ENCODE measurements at regions not wholly inside any gene's neighbourhood (a gene's known extent, or its start where the extent isn't known, plus 50 kb on each side); places are given as distances from the start of the nearest gene placed in this dataset.
A peak's percentile ranks its signal among the peaks of the same experiment; 100 is the strongest.

DNA sequence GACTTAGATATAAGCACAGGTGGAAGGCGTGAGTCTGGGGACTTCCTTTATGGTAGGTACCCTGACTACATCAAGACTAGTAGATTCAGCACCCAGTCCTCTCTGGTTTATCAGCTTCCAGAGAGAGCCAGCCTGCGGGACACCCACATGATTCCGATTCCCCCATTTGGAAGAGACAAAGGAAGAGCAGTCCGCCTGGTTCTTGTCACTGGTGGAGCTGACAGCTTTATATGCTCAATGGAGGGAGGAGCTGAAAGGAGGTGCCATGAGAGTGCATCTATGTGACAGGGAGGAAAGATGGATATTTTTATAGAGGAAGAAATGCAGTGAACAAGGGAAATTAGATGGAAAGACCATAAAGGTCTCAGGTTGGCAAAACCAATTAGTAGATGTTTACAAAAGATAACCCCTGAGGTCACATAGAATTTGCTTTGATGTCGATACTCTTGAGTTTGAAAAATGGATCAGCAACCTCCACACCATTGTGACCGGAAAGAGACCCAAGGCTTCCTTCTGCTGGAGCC lies 437.7 kb downstream of the PMP22 start:
- no peak overlapping the region for H3K4me3 ChIP-seq (ENCODE audit: low read depth, low read length)
- no peak for DNase-seq (ENCODE audit: low read depth)
- TF ChIP-seq, protein P1, sequence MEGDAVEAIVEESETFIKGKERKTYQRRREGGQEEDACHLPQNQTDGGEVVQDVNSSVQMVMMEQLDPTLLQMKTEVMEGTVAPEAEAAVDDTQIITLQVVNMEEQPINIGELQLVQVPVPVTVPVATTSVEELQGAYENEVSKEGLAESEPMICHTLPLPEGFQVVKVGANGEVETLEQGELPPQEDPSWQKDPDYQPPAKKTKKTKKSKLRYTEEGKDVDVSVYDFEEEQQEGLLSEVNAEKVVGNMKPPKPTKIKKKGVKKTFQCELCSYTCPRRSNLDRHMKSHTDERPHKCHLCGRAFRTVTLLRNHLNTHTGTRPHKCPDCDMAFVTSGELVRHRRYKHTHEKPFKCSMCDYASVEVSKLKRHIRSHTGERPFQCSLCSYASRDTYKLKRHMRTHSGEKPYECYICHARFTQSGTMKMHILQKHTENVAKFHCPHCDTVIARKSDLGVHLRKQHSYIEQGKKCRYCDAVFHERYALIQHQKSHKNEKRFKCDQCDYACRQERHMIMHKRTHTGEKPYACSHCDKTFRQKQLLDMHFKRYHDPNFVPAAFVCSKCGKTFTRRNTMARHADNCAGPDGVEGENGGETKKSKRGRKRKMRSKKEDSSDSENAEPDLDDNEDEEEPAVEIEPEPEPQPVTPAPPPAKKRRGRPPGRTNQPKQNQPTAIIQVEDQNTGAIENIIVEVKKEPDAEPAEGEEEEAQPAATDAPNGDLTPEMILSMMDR (IDR thresholded peaks at IDR 0.05; ENCODE audit: control insufficient read depth, extremely low read depth, insufficient read depth): no peak

DNA sequence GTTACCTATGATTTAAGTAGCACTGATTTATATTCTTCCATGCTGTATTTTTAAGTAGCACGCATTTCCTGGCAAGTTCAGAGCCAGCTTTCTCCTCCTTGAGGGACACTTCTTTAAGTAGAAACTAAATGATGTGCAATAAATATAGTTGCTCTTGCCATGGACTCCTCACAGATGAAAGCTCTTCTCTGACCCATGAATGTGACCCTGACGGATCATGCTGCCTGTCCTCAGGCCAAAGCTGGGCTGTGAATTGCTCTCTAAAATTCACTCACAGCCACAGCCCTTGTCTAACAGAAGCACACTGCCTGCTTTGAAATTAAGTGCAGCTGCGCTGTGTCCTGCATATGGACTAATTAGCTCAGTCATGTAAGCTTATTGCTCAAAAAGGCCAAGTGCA lies 438.8 kb downstream of the PMP22 start:
- no peak overlapping the region for H3K4me3 ChIP-seq (ENCODE audit: low read depth, low read length)
- TF ChIP-seq, protein P1 (IDR thresholded peaks at IDR 0.05; ENCODE audit: control insufficient read depth, extremely low read depth, insufficient read depth): no peak
- no peak for DNase-seq (ENCODE audit: low read depth)

DNA sequence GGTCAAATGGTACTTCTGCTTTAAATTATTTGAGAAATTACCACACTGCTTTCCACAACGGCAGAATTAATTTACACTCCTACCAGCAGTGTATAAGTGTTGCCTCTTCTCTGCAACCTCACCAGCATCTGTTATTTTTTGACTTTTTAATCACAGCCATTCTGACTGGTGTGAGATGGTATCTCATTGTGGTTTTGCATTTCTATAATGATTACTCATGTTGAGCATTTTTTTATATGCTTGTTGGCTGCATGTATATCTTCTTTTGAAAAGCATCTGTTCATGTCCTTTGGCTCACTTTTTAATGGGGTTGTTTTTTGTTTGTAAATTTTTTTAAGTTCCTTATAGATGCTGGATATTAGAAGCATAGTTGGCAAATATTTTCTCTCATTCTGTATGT lies 446.7 kb downstream of the PMP22 start:
- DNase-seq (ENCODE audit: low read depth): no peak
- TF ChIP-seq, protein P1 (IDR thresholded peaks at IDR 0.05; ENCODE audit: control insufficient read depth, extremely low read depth, insufficient read depth): no peak
- no peak overlapping the region for H3K4me3 ChIP-seq (ENCODE audit: low read depth, low read length)

DNA sequence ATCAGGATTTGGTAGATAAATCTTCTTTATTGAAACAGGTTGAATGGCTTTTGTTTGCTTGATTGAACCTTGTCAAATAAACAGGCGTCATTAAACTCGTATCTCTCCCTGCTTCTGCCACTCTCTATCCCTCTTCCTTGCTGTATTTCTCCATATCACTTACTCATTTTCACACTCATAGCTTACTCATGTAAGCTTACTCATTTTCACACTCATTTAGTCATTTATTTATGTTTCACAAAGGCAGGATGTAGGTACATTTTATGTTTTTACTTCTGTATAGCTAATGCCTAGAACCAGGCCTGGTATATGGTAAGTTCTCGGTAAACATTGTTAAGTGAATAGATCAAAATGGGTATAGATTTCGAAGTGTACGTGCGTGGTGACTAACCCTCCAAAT lies 450.0 kb downstream of the PMP22 start:
- H3K4me3 ChIP-seq (ENCODE audit: low read depth, low read length): no peak overlapping the region
- TF ChIP-seq, protein P1 (IDR thresholded peaks at IDR 0.05; ENCODE audit: control insufficient read depth, extremely low read depth, insufficient read depth): no peak
- DNase-seq (ENCODE audit: low read depth): no peak

DNA sequence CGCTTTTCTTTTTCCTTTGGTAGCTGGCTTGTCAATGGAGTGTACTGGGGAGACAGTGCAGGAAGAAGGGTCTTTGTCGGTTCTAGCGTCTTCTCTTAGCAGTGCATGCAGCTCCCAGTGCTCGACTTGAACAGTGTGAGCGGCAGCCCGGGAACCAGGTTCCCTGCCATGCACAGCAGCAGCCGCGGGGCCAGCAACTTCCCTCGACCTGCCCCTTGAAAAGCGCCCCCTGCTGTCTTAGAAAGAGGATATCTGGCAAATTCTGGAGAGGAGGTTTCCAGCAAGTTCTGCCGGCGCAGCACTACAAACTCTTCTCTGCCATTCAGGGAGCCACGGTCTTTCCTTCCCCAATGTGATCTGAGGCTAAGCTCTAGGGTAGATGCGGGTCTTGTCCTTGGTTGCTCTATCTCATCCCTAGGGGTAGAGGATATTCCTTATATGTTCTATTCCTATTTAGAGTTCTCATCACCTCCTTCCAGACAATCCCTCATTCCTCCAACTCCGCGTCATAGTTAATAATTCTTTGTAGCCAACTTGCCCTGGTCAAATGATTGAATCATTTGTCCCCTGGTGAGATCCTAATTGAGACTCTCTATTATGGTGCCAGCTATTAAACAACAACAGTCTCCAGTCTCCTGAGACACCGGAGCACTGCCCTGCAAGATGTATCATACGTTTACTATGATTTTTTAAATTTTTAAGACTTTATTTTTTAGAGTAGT lies 451.3 kb downstream of the PMP22 start:
- H3K4me3 ChIP-seq (ENCODE audit: low read depth, low read length): no peak overlapping the region
- TF ChIP-seq, protein P1 (IDR thresholded peaks at IDR 0.05; ENCODE audit: control insufficient read depth, extremely low read depth, insufficient read depth): no peak
- no peak for DNase-seq (ENCODE audit: low read depth)

GRCh38 chr17:14808425-14808824 lies 456.7 kb downstream of the PMP22 start:
- TF ChIP-seq, protein P1 (IDR thresholded peaks at IDR 0.05; ENCODE audit: control insufficient read depth, extremely low read depth, insufficient read depth): no peak
- DNase-seq (ENCODE audit: low read depth): no peak
- H3K4me3 ChIP-seq (ENCODE audit: low read depth, low read length): no peak overlapping the region

GRCh38 chr17:14805348-14805747 lies 459.8 kb downstream of the PMP22 start:
- no peak for DNase-seq (ENCODE audit: low read depth)
- TF ChIP-seq, protein P1 (IDR thresholded peaks at IDR 0.05; ENCODE audit: control insufficient read depth, extremely low read depth, insufficient read depth): 0 out of 2 replicates have a peak, but pooled peaks have one; percentile 14

More at GRCh38 chr17:14805348-14805747, 459.8 kb downstream of the PMP22 start:
- no peak overlapping the region for H3K4me3 ChIP-seq (ENCODE audit: low read depth, low read length)
